ENCODE measurements at regions not wholly inside any gene's neighbourhood (a gene's known extent, or its start where the extent isn't known, plus 50 kb on each side); places are given as distances from the start of the nearest gene placed in this dataset.
A peak's percentile ranks its signal among the peaks of the same experiment; 100 is the strongest.

- H3K36me3 ChIP-seq (ENCODE audit: control insufficient read depth in 2 of 2, extremely low read depth in 1 of 2, insufficient read depth in 2 of 2, low read length in 2 of 2) = no peaks in the 10 kb centered on the region
- no peaks in the 10 kb centered on the region for H3K27me3 ChIP-seq (ENCODE audit: control insufficient read depth in 2 of 2, insufficient read depth in 2 of 2, low read length in 2 of 2)
- H3K9me3 ChIP-seq (replicated peaks; ENCODE audit: control insufficient read depth, insufficient read depth, low read length) = no peaks in the 10 kb centered on the region
- ChIA-PET POLR2A (no interaction called here), CTCF (interaction anchor here (0.9 to 4.1 kb wide), 11 partner anchors 9 to 874 kb away, joined by 3 to 63 read pairs (median 14); partner anchors contain the start of gene IVNS1ABP)
- FAIRE-seq (peak; percentile 18), DNase-seq (ENCODE audit: low read depth, low spot score) (no peak)
- no peak overlapping the region for H2AFZ ChIP-seq (ENCODE audit: low read depth, low read length)
- no peaks in the 10 kb centered on the region for H4K20me1 ChIP-seq (replicated peaks; ENCODE audit: control insufficient read depth, extremely low read depth, insufficient read depth, low read length)
- dilution Hi-C loops (cut with MboI; ENCODE audit: extremely low pct_ligation_motif_present, low sequenced_read_pairs) = no loop called here
- H3K79me2 ChIP-seq (ENCODE audit: control insufficient read depth, insufficient read depth, low read length) = no peaks in the 10 kb centered on the region
- no peak overlapping the region for H3K4me2 ChIP-seq (ENCODE audit: insufficient read depth, low read length)
- BruUV-seq (replicated peaks) = no TSS peak
- H3K27ac ChIP-seq (ENCODE audit: insufficient read depth, low read depth, low read length) = no peak overlapping the region
- H3K9ac ChIP-seq (replicated peaks; ENCODE audit: extremely low read depth, insufficient read depth, low read length) = no peak overlapping the region
- H3K4me1 ChIP-seq (ENCODE audit: control insufficient read depth, extremely low read depth, insufficient read depth, low read length) = peaks cover 21% of the 10 kb centered on the region
- TF ChIP-seq EZH2 (IDR thresholded peaks at IDR 0.05; ENCODE audit: borderline replicate concordance, low read depth, low read length, severe bottlenecking) (no peak), MAX (IDR thresholded peaks at IDR 0.05; ENCODE audit: insufficient read depth, insufficient read length) (no peak), POLR2AphosphoS5 (IDR thresholded peaks at IDR 0.05; ENCODE audit: insufficient read depth, low read depth, low read length) (no peak), JUN (IDR thresholded peaks at IDR 0.05; ENCODE audit: borderline replicate concordance, insufficient read depth, insufficient read length, low read depth) (no peak), POLR2A (IDR thresholded peaks at IDR 0.05; ENCODE audit: low read depth, low read length) (no peak), CTCF (IDR thresholded peaks at IDR 0.05; ENCODE audit: extremely low read depth in 1 of 2, insufficient read depth in 1 of 2, low read depth in 1 of 2, low read length in 2 of 2) (no peak), MYC (IDR thresholded peaks at IDR 0.05; ENCODE audit: low read depth, low read length) (no peak), FOS (IDR thresholded peaks at IDR 0.05; ENCODE audit: borderline replicate concordance, insufficient read depth, low read length) (no peak), GATA2 (IDR thresholded peaks at IDR 0.05; ENCODE audit: insufficient read depth, insufficient read length, low read depth, low read length) (no peak)
- no peaks in the 10 kb centered on the region for H3K9me1 ChIP-seq (replicated peaks; ENCODE audit: control insufficient read depth, extremely low read depth, insufficient read depth, low read length)
- intact Hi-C loops (cut with micrococcal nuclease) = no loop called here
- no peak overlapping the region for H3K4me3 ChIP-seq (replicated peaks in 1 of 3; ENCODE audit: insufficient read depth in 1 of 3, low read depth in 1 of 3, low read length in 3 of 3)
These were observed 55.0 kb upstream of the HMCN1 start for GRCh38 chr1:185679220-185679619.

Data from endothelial cell of umbilical vein (primary cell).